ENCODE measurements at regions not wholly inside any gene's neighbourhood (a gene's known extent, or its start where the extent isn't known, plus 50 kb on each side); places are given as distances from the start of the nearest gene placed in this dataset.

- TF ChIP-seq CTCF (IDR thresholded peaks at IDR 0.05): no peak
- TF ChIP-seq EZH2 (IDR thresholded peaks at IDR 0.05; ENCODE audit: borderline replicate concordance, insufficient read depth, low read depth, low read length, poor library complexity, severe bottlenecking): no peak
Observed at GRCh38 chr2:54392555-54393324, 63.4 kb upstream of the SPTBN1 start.
